Gastroesophageal sphincter (tissue), 3 donors: ENCODE measurements at regions not wholly inside any gene's neighbourhood (a gene's known extent, or its start where the extent isn't known, plus 50 kb on each side); places are given as distances from the start of the nearest gene placed in this dataset.
"Not testable (repeated sequence)": the region's sequence is repeated elsewhere in the genome, so short reads cannot be mapped to it uniquely, and the experiment has no call there.

Experiments used
- EP300 ChIP-seq: sonication (generic); formaldehyde crosslinking; IDR thresholded peaks from one replicate; pipeline ENCODE4 v1.6.1; 2017; ENCODE audit warnings: antibody characterized with exemption, mild to moderate bottlenecking
- POLR2A ChIP-seq, 2 donors: fragments of 450-650 bp; IDR thresholded peaks; one replicate each; pipeline ENCODE4 v1.6.1; 2017; ENCODE audit warnings: antibody characterized with exemption in 2 of 2, mild to moderate bottlenecking in 2 of 2, moderate library complexity in 1 of 2
- POLR2AphosphoS5 ChIP-seq: sonication (generic); formaldehyde crosslinking; IDR thresholded peaks from one replicate; pipeline ENCODE4 v1.6.1; 2017; ENCODE audit warnings: antibody characterized with exemption
- TF ChIP-seq, protein P1 (sequence below), 4 experiments: fragments of 200-600 bp in 2 of 4; fragments of 450-650 bp in 2 of 4; sonication (generic) in 1 of 4; IDR thresholded peaks; one replicate each; pipeline ENCODE4 v1.5.1; 2017 to 2019; ENCODE audit warnings: antibody characterized with exemption in 4 of 4, mild to moderate bottlenecking in 2 of 4, moderate library complexity in 2 of 4

DNA sequence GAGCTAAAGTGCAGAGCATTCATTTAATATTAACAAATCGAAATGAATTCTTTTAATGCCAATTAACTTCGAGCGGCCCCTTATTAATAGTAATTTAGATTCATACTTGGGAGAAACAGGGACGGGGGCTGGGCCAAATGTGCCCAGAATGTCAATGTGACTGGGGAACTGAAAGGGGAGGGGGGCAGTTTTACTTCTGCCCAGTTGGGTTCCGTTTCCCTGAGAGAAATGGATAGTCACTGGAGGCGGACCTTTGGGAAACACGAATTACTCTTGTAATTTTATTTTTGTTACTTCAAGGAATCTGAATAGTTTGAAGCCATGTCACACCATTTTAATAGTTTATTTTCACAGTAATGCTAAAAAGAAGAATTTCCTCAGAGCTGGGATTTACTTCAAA, 64.8 kb downstream of the SMUG1 start:
- TF ChIP-seq, protein P1, sequence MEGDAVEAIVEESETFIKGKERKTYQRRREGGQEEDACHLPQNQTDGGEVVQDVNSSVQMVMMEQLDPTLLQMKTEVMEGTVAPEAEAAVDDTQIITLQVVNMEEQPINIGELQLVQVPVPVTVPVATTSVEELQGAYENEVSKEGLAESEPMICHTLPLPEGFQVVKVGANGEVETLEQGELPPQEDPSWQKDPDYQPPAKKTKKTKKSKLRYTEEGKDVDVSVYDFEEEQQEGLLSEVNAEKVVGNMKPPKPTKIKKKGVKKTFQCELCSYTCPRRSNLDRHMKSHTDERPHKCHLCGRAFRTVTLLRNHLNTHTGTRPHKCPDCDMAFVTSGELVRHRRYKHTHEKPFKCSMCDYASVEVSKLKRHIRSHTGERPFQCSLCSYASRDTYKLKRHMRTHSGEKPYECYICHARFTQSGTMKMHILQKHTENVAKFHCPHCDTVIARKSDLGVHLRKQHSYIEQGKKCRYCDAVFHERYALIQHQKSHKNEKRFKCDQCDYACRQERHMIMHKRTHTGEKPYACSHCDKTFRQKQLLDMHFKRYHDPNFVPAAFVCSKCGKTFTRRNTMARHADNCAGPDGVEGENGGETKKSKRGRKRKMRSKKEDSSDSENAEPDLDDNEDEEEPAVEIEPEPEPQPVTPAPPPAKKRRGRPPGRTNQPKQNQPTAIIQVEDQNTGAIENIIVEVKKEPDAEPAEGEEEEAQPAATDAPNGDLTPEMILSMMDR (IDR thresholded peaks at IDR 0.05) = not testable (repeated sequence)
- not testable (repeated sequence) for TF ChIP-seq POLR2A (IDR thresholded peaks at IDR 0.05); POLR2AphosphoS5; EP300
